ENCODE measurements at regions not wholly inside any gene's neighbourhood (a gene's known extent, or its start where the extent isn't known, plus 50 kb on each side); places are given as distances from the start of the nearest gene placed in this dataset.

DNA sequence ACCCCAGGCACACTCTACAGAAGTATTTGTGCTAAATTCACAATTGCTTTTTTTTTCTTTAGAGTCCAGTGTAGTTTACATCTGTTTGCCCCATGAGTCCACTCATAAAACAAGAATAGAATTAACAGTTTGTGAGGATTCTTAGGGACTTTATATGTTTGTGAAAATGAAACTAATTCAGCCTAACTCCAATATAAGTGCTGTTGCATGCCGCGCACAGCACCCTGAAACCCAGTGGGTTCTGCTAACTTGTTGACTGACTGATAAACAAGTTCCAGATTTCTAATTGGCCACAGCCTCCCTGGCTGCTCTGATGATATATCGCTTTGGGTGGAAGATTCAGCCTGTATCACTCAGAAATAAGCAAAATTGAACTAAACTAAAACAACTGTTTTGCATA is 561.4 kb downstream of the PKHD1 start:
- H2AFZ ChIP-seq (ENCODE audit: low read length): no peak overlapping the region
- H3K27ac ChIP-seq (ENCODE audit: insufficient read depth, low read length): no peak overlapping the region
- H4K20me1 ChIP-seq (ENCODE audit: control insufficient read depth, extremely low read depth, insufficient read depth, low read length): no peaks in the 10 kb centered on the region
- H3K4me3 ChIP-seq (replicated peaks in 1 of 4; ENCODE audit: control extremely low read depth in 1 of 4, insufficient read depth in 1 of 4, low read depth in 3 of 4, low read length in 4 of 4): no peak overlapping the region
- no peaks in the 10 kb centered on the region for H3K9me3 ChIP-seq (ENCODE audit: control insufficient read depth, insufficient read depth, low read depth, low read length)
- no peak for TF ChIP-seq EZH2 (IDR thresholded peaks at IDR 0.05; ENCODE audit: low read length, missing control alignments)
- TF ChIP-seq, protein P1, sequence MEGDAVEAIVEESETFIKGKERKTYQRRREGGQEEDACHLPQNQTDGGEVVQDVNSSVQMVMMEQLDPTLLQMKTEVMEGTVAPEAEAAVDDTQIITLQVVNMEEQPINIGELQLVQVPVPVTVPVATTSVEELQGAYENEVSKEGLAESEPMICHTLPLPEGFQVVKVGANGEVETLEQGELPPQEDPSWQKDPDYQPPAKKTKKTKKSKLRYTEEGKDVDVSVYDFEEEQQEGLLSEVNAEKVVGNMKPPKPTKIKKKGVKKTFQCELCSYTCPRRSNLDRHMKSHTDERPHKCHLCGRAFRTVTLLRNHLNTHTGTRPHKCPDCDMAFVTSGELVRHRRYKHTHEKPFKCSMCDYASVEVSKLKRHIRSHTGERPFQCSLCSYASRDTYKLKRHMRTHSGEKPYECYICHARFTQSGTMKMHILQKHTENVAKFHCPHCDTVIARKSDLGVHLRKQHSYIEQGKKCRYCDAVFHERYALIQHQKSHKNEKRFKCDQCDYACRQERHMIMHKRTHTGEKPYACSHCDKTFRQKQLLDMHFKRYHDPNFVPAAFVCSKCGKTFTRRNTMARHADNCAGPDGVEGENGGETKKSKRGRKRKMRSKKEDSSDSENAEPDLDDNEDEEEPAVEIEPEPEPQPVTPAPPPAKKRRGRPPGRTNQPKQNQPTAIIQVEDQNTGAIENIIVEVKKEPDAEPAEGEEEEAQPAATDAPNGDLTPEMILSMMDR (conservative IDR thresholded peaks at IDR 0.05 in 1 of 2, IDR thresholded peaks at IDR 0.05 in 1 of 2; ENCODE audit: low read depth in 1 of 2, low read length in 2 of 2): no peak
- H3K9ac ChIP-seq (ENCODE audit: insufficient read depth, low read length): no peak overlapping the region
- H3K36me3 ChIP-seq (ENCODE audit: control insufficient read depth, insufficient read depth, low read length): no peaks in the 10 kb centered on the region
- H3K79me2 ChIP-seq (ENCODE audit: control insufficient read depth, insufficient read depth, low read length): no peaks in the 10 kb centered on the region
- no peak for DNase-seq (ENCODE audit: low read depth in 2 of 2)
- H3K4me2 ChIP-seq (ENCODE audit: extremely low read depth, insufficient read depth, low read length): no peak overlapping the region
- no peaks in the 10 kb centered on the region for H3K4me1 ChIP-seq (ENCODE audit: control insufficient read depth, extremely low read depth, insufficient read depth, low read length)
- no peaks in the 10 kb centered on the region for H3K27me3 ChIP-seq (ENCODE audit: control insufficient read depth, insufficient read depth, low read length)

DNA sequence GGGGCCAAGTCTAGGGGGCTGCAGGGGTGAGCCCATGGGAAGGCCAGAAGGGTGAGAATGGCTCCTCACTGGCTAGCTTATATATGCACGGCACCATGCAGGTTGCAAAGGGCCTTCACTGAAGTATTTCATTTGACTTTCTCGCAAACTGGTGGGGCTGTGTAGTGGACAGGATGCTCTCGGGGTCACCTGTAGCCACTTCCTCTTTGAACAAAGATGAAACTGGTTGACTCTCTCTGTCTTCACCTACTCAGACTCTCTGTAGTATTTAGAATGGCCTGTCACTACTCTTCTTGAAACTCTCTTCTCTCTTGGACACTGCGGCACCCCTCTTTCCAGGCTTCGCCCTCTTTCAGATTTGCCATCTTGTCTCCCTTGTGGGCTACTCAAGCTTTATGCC is 560.5 kb downstream of the PKHD1 start:
- Histone ChIP-seq H3K9ac (ENCODE audit: insufficient read depth, low read length) (no peak overlapping the region), H3K9me3 (ENCODE audit: control insufficient read depth, insufficient read depth, low read depth, low read length) (no peaks in the 10 kb centered on the region), H3K27ac (ENCODE audit: insufficient read depth, low read length) (no peak overlapping the region), H3K36me3 (ENCODE audit: control insufficient read depth, insufficient read depth, low read length) (no peaks in the 10 kb centered on the region), H2AFZ (ENCODE audit: low read length) (no peak overlapping the region), H3K79me2 (ENCODE audit: control insufficient read depth, insufficient read depth, low read length) (no peaks in the 10 kb centered on the region), H3K27me3 (ENCODE audit: control insufficient read depth, insufficient read depth, low read length) (no peaks in the 10 kb centered on the region), H3K4me2 (ENCODE audit: extremely low read depth, insufficient read depth, low read length) (no peak overlapping the region), H4K20me1 (ENCODE audit: control insufficient read depth, extremely low read depth, insufficient read depth, low read length) (no peaks in the 10 kb centered on the region), H3K4me1 (ENCODE audit: control insufficient read depth, extremely low read depth, insufficient read depth, low read length) (no peaks in the 10 kb centered on the region), H3K4me3 (replicated peaks in 1 of 4; ENCODE audit: control extremely low read depth in 1 of 4, insufficient read depth in 1 of 4, low read depth in 3 of 4, low read length in 4 of 4) (no peak overlapping the region)
- DNase-seq (ENCODE audit: low read depth in 2 of 2): no peak
- no peak for TF ChIP-seq EZH2 (IDR thresholded peaks at IDR 0.05; ENCODE audit: low read length, missing control alignments)
- TF ChIP-seq, protein P1 (conservative IDR thresholded peaks at IDR 0.05 in 1 of 2, IDR thresholded peaks at IDR 0.05 in 1 of 2; ENCODE audit: low read depth in 1 of 2, low read length in 2 of 2): no peak

DNA sequence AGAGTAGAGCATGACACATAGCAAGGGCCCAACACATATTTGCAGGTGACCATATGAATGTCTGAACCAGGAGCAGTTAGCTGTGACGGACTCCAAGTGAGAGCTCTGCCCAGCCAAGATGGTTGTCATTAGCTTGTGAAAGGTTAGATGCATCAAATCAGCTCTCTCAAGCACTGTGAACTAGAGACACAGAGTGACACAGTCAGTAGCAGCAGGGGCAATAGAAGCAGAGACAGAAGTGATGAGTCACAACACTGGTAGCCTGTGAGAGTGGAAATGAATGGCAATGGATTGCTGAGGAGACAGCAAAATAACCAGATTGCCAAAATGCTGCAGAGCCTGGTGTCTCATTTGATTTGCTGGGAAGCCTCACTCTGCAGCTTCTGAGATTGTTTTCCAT is 558.9 kb downstream of the PKHD1 start:
- Histone ChIP-seq H2AFZ (ENCODE audit: low read length) (no peak overlapping the region), H3K9ac (ENCODE audit: insufficient read depth, low read length) (no peak overlapping the region), H3K27ac (ENCODE audit: insufficient read depth, low read length) (no peak overlapping the region), H3K79me2 (ENCODE audit: control insufficient read depth, insufficient read depth, low read length) (no peaks in the 10 kb centered on the region), H4K20me1 (ENCODE audit: control insufficient read depth, extremely low read depth, insufficient read depth, low read length) (no peaks in the 10 kb centered on the region), H3K9me3 (ENCODE audit: control insufficient read depth, insufficient read depth, low read depth, low read length) (no peaks in the 10 kb centered on the region), H3K4me3 (replicated peaks in 1 of 4; ENCODE audit: control extremely low read depth in 1 of 4, insufficient read depth in 1 of 4, low read depth in 3 of 4, low read length in 4 of 4) (no peak overlapping the region), H3K27me3 (ENCODE audit: control insufficient read depth, insufficient read depth, low read length) (no peaks in the 10 kb centered on the region), H3K4me1 (ENCODE audit: control insufficient read depth, extremely low read depth, insufficient read depth, low read length) (no peaks in the 10 kb centered on the region), H3K4me2 (ENCODE audit: extremely low read depth, insufficient read depth, low read length) (no peak overlapping the region), H3K36me3 (ENCODE audit: control insufficient read depth, insufficient read depth, low read length) (no peaks in the 10 kb centered on the region)
- TF ChIP-seq, protein P1 (conservative IDR thresholded peaks at IDR 0.05 in 1 of 2, IDR thresholded peaks at IDR 0.05 in 1 of 2; ENCODE audit: low read depth in 1 of 2, low read length in 2 of 2): no peak
- TF ChIP-seq EZH2 (IDR thresholded peaks at IDR 0.05; ENCODE audit: low read length, missing control alignments): no peak
- DNase-seq (ENCODE audit: low read depth in 2 of 2): no peak
